HG03439 (cell line): ENCODE measurements at regions not wholly inside any gene's neighbourhood (a gene's known extent, or its start where the extent isn't known, plus 50 kb on each side); places are given as distances from the start of the nearest gene placed in this dataset.

Experiments used
- ATAC-seq: cut with Tn5 transposase; IDR thresholded peaks from one replicate; pipeline ENCODE4 v1.9.1; 2021; ENCODE audit warnings: mild to moderate bottlenecking, moderate library complexity; ENCODE audit not compliant: unreplicated experiment

- ATAC-seq: no peak
Observed at GRCh38 chr3:68173012-68173634, 518.7 kb upstream of the SUCLG2 start.

DNA sequence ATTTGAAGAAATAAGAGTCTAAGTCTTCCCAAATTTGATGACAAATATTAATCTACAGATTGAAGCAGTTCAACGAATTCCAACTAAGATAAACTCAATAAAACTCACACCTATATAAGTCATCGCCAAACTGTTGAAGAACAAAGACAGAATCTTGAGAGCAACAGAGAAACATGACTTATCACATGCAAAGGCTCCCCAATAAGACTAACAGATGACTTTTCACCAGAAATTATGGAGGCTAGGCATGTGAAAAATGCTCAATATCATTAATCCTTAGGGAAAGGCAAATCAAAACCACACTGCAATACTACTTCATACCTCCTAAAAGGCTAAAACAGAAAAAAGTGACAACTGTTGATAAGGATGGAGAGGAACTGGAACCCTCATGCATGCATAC, 517.6 kb upstream of the SUCLG2 start:
- no peak for ATAC-seq

DNA sequence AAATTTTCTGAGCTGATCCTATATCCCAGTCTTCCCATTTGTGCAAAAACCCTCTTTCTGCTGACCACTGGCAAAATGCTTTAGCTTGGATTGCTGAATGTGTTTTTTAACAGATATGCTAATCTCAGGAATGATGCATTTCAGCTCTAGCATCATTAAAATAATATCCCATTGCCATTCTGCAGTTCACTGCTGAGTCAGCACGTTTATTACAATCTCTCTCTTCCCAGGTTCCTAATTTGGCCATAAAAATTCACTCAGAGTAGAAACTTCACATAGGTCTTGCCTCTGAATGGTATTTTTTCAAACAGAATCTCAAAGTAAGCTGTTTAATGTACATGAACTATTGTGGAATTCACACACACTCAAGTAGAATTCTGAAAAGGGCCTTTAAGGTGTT, 509.6 kb upstream of the SUCLG2 start:
- ATAC-seq: no peak

DNA sequence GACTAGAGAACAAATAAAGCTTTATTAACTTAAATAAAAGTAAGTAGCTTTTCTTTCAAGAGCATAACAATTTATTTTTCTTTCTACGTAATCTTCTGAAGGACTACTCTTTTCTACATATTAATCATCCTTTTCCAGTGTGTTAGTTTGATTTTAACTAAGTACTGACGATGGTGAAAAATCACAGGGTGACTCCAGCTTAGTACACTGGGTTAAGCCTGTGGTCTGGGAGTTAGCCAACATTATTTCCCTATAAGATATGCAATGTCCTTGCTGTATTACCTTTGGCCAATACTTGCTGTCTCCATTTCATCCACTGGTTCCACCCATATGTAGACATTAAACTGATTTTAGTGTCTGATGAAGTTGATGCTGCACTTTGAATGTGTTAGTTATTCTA, 508.6 kb upstream of the SUCLG2 start:
- ATAC-seq: no peak

DNA sequence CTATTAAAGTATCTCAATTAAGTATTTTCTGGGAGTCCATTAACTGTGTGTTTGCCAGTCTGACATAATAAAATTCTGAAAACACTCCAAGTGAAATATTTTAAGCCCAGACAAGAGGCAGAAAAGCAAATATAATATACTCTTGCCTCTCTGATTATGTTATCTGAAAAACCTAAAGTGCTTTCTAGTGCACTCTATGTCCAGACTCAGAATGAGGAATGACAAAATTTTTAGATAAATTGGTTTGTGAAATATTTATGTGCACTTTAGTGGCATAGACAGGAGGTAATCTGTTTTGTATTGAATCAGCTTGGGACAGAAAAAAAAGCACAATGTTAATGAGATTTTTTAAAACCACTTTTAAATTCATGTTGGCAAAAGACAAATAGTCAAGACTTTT, 508.2 kb upstream of the SUCLG2 start:
- no peak for ATAC-seq

DNA sequence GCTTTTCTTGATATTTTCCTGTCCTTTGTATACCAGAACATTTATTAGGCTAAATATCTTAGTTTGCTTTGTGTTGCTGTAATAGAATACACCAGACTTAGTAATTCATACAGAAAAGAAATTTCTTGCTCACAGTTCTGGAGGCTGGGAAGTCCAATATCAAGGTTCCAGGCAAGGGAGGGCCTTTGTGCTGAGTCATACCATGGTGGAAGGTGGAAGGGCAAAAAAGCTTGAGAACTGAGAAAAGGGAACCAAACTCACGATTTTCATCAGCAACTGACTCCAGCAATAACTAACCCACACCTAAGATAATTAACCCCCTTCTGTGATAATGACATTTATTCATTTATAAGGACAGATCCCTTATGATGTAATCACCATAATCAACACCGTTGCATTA, 496.9 kb upstream of the SUCLG2 start:
- no peak for ATAC-seq

GRCh38 chr3:68148447-68148846, 494.0 kb upstream of the SUCLG2 start:
- no peak for ATAC-seq

- ATAC-seq: no peak
Observed at GRCh38 chr3:68142441-68142840, 488.0 kb upstream of the SUCLG2 start.

GRCh38 chr3:68139897-68140296, 485.5 kb upstream of the SUCLG2 start:
- no peak for ATAC-seq

- no peak for ATAC-seq
Observed at GRCh38 chr3:68136411-68136810, 482.0 kb upstream of the SUCLG2 start.

GRCh38 chr3:68135067-68135466, 480.7 kb upstream of the SUCLG2 start:
- ATAC-seq: no peak

GRCh38 chr3:68129065-68129464, 474.7 kb upstream of the SUCLG2 start:
- ATAC-seq: no peak

DNA sequence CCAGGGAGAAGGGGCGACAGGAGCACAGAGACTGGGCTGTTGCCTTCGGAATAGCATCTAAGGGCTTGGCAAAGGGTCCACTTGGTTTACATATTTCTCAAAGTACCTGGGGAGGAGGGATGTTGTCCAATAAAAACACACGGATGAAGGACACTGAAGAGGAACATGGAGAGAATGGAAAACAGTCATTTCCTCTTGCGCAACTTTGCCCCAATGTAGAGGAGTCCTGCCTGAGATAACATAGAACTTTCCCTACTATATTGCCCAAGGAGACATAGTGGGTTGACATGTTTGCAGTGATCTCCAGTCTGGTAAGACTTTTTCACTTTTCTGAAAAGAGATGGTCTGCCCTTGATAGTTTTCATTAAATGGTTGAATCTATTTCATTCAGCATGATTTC, 468.8 kb upstream of the SUCLG2 start:
- ATAC-seq: no peak

DNA sequence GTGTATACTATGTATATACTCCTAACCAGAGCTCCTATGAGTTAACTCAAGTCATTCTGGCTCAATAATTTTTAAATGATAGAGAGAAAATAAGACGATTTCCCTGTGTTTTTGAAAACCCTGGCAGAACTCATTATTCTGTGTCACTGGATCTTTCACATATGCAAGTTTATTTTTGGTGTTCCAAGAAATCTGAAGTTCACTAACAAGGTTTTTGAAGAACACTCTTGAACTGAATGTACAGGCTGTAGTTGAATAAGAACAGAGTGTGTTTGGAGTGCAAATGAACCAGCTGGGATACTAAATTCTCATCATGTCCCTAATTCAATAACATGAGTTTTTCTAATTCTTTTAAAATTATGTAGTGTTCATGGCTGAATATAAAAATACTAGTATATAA, 466.9 kb upstream of the SUCLG2 start:
- no peak for ATAC-seq

DNA sequence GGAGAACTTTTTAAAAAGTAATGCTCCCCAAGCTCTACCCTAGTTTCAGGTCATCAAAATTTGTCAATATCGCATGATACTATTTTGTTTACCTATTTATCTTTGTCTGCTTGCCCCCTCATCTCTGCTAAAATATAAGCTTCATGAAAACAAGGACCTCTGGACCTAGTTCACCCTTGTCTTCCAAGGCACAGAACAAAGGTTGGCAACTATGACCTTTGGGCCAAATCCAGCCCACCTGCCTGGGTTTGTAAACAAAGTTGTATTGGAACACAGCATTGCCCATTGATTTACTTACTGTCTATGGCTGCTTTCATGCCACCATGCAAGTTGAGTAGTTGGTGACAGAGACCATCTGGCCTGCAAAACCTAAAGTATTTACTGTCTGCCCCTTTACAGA, 462.2 kb upstream of the SUCLG2 start:
- ATAC-seq: no peak

DNA sequence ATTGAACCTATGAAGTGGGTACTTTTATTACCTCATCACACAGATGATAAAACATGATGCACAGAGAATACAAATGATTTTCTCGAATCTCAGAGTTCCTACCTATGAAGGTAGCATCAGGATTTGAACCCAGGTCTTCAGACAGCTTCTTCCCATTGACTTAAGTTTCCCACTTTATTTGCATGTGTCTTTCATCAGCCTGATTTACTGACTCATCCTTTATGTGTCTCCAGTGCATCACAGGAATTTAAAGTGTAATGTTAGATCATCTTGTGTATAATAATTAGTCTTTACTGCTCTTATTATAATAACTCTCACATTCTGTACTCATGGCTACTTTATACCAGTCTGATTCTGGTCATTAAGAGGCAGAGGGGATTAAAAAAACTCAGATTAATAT, 449.4 kb upstream of the SUCLG2 start:
- no peak for ATAC-seq

GRCh38 chr3:68090571-68090970, 436.2 kb upstream of the SUCLG2 start:
- no peak for ATAC-seq

DNA sequence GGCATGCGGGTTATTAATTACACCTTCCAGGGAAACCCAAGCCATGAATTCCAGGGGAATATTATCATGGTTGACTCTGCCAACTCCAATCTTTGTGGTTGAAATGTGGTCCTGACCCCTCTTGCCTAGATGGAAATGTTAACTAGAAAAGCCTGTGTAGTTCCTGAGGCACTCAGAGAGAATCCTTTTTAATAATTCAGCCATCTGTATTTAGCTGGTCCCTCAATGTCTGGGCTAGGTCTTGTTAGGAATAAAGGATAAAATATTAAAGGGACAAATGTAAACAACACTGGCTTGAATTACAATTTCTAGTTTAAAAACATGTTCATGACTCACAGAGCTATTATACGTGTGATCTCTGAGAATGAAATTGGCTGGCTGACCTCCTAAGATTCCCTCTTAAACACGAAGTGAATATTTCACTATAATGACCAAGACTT, 435.2 kb upstream of the SUCLG2 start:
- ATAC-seq: no peak

- ATAC-seq: no peak
Observed at GRCh38 chr3:68088636-68089035, 434.2 kb upstream of the SUCLG2 start.

DNA sequence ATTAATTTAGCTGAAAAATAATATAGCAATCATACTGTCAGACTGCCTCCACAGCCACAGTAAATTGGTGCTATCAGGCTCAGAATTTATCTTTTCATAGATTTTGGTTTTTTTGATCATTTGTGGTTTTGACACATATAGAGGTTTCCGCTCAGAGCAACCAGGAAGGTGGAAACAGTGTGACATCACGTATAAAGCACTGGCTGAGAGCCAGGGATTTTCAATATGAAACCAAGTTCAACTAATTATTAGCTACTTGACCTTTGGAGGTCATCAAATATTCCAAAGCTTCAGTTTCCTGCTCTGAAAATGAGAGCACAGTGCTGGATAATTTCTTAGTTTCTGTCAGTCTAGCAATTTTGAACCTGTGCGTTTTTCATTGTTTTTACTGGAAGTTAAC, 433.8 kb upstream of the SUCLG2 start:
- ATAC-seq: no peak

GRCh38 chr3:68072062-68072461, 417.6 kb upstream of the SUCLG2 start:
- no peak for ATAC-seq

DNA sequence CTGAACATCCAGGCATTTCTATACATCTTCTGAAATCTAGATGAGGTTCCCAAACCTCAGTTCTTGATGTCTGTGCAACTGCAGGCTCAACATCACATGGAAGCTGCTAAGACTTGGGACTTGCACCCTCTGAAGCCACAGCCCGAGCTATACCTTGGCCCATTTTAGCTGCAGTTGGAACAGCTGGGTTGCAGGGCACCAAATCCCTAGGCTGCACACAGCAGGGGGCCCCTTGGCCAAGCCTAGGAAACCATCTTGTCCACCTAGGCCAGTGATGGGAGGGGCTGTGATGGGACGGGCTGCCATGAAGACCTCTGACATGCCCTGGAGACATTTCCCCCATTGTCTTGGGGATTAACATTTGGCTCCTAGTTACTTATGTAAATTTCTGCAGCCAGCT, 415.8 kb upstream of the SUCLG2 start:
- no peak for ATAC-seq

DNA sequence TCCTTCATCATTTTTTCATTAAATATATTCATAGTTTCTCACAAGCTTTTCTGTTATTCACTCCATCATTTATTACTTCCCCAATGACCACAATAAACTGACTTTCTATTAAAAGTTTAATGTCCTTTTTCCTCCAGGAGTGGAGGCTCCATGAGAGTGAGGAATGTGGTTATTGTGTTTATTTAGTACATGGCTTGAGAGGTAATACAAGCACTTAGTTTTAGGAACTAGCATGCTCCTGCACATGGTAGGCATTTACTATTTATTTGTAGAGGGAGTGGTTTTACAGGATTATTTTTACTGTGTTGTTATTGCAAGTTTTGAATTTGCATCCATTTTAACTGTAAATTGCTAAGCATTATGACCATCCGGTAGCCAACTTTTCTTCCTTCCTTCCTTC, 412.9 kb upstream of the SUCLG2 start:
- no peak for ATAC-seq

DNA sequence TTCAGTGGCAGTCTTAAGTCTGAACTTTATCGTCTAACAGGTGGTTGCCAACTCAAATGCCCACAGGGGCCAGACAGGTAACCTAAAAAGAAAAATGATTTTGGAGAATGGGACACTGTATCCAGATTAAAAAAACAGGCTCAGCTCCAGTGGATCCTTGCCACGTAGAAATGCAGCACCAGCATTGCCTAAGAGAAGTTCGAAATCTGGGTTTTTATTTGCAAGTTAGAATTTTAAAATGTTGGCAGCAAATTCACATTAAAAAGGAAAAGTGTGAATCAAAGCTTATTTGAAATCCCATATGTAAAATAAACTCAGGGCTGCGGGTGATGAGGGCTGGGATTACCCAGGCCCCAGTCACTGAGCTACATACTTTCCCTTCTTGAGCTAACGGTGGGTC, 408.5 kb upstream of the SUCLG2 start:
- ATAC-seq: no peak
